K562 (cell line): ENCODE measurements at regions not wholly inside any gene's neighbourhood (a gene's known extent, or its start where the extent isn't known, plus 50 kb on each side); places are given as distances from the start of the nearest gene placed in this dataset.

ENCODE experiments used
- HES1 ChIP-seq: fragments of 450-650 bp; IDR thresholded peaks from 2 replicates; pipeline ENCODE4 v1.6.1; 2016; ENCODE audit warnings: low read depth, mild to moderate bottlenecking, moderate library complexity
- ID3 ChIP-seq, 2 experiments: fragments of 250-450 bp in 1 of 2; fragments of 450-650 bp in 1 of 2; sonication (Bioruptor Pico) in 1 of 2; IDR thresholded peaks; 2 replicates each; pipeline versions ENCODE4 v1.6.1 to v1.8.0; 2016 to 2021; ENCODE audit warnings: mild to moderate bottlenecking in 2 of 2, moderate library complexity in 2 of 2, missing compliant biosample characterization in 1 of 2, missing genetic modification characterization in 1 of 2
- NFATC3 ChIP-seq: fragments of 450-650 bp; IDR thresholded peaks from 2 replicates; pipeline ENCODE4 v1.6.1; 2017; ENCODE audit warnings: mild to moderate bottlenecking
- PRDM10 ChIP-seq: fragments of 450-650 bp; IDR thresholded peaks from 2 replicates; pipeline ENCODE4 v1.6.1; 2018; ENCODE audit not compliant: partially characterized antibody
- THRB ChIP-seq: fragments of 450-650 bp; formaldehyde crosslinking; conservative IDR thresholded peaks from 2 replicates; pipeline ENCODE4 v1.4.0; 2022; ENCODE audit warnings: mild to moderate bottlenecking, missing genetic modification characterization
- ZNF395 ChIP-seq: fragments of 200-800 bp; sonication (Bioruptor generic); IDR thresholded peaks from 2 replicates; pipeline ENCODE4 v1.6.1; 2017; ENCODE audit warnings: missing genetic modification characterization, missing compliant biosample characterization

GRCh38 chr4:148946271-148946670, 504.1 kb upstream of the NR3C2 start (continued):
- TF ChIP-seq THRB (CRISPR knock-in tag) = no peak
- no peak for TF ChIP-seq HES1
- no peak for TF ChIP-seq NFATC3
- no peak for TF ChIP-seq PRDM10
- no peak for TF ChIP-seq ZNF395 (CRISPR knock-in tag)
- TF ChIP-seq ID3 (CRISPR knock-in tag; IDR thresholded peaks at IDR 0.05) = no peak
- TF ChIP-seq ID3 (tag; IDR thresholded peaks at IDR 0.05) = no peak
